D721Med (cell line): ENCODE measurements at regions not wholly inside any gene's neighbourhood (a gene's known extent, or its start where the extent isn't known, plus 50 kb on each side); places are given as distances from the start of the nearest gene placed in this dataset.
A peak's percentile ranks its signal among the peaks of the same experiment; 100 is the strongest.

Source experiments
- DNase-seq: peaks from one replicate; pipeline ENCODE4 v3.0.0; 2011; ENCODE audit warnings: low spot score; ENCODE audit not compliant: insufficient read length
- FAIRE-seq: peaks from 2 replicates; lab custom pipeline; 2011; peaks lifted over from hg19 to GRCh38; lab: Jason Lieb, UNC
- TF ChIP-seq, protein P1 (sequence below): IDR thresholded peaks from 2 replicates; pipeline ENCODE4 v1.5.1; 2012; ENCODE audit warnings: mild to moderate bottlenecking, control low read depth; ENCODE audit not compliant: insufficient read depth; ENCODE audit errors: missing control alignments

DNA sequence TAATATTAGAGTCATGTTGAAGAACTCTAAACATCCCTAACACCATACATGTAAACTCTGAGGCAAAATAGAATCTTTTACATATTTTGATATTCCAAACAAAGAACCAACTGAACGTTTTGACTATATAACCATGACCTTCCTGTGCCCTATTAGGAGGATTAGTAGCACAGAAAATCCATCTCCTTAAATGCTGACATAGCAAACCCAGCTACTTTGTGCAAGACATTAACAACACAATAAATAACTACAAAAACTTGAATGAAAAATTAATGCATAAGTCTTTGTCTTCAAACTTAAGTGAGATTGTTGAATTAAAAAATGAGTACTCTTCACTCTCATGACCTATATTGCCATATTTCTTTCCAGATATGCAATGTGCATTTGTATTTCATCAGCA lies 450.0 kb upstream of the PDZRN3 start:
- DNase-seq (no peak), FAIRE-seq (no peak)
- TF ChIP-seq, protein P1, sequence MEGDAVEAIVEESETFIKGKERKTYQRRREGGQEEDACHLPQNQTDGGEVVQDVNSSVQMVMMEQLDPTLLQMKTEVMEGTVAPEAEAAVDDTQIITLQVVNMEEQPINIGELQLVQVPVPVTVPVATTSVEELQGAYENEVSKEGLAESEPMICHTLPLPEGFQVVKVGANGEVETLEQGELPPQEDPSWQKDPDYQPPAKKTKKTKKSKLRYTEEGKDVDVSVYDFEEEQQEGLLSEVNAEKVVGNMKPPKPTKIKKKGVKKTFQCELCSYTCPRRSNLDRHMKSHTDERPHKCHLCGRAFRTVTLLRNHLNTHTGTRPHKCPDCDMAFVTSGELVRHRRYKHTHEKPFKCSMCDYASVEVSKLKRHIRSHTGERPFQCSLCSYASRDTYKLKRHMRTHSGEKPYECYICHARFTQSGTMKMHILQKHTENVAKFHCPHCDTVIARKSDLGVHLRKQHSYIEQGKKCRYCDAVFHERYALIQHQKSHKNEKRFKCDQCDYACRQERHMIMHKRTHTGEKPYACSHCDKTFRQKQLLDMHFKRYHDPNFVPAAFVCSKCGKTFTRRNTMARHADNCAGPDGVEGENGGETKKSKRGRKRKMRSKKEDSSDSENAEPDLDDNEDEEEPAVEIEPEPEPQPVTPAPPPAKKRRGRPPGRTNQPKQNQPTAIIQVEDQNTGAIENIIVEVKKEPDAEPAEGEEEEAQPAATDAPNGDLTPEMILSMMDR, result no peak

GRCh38 chr3:74067296-74067695 lies 442.6 kb upstream of the PDZRN3 start:
- DNase-seq (no peak), FAIRE-seq (no peak)
- TF ChIP-seq, protein P1, result peak; percentile 57

GRCh38 chr3:74066456-74066855 lies 441.7 kb upstream of the PDZRN3 start:
- FAIRE-seq, result no peak
- DNase-seq, result no peak
- TF ChIP-seq, protein P1, result no peak

DNA sequence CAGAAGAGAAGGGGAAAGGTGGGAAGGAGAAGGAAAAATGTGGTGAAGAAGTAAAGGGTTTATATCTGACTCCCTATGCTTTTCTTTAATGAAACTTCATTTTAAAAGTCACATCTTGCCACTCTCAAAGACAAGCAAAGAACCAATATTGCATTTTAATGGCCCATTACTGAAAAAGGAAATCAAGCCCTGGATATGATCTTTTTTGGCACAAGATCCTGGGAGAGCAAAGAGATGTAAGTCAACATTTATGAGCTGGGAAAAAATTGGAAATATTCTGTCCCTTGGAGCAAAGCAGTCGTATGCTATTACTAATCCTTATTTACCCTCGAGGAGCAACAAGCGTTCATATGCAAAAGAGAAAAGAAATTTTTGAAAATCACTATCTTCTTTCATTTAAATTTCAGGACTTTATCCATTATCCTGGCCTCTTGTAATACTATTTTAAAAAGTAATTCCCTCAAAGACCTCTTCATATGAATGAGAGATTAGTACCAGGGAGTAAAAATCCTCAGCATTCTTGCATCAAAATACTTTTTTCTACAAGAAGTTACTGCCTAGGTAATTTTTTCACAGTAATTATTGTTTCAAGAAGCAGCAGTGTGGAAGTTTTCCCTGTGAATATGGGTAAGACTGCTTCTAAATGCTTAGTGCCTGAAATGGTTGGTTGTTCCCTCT lies 435.3 kb upstream of the PDZRN3 start:
- DNase-seq (no peak), FAIRE-seq (no peak)
- TF ChIP-seq, protein P1, result no peak

DNA sequence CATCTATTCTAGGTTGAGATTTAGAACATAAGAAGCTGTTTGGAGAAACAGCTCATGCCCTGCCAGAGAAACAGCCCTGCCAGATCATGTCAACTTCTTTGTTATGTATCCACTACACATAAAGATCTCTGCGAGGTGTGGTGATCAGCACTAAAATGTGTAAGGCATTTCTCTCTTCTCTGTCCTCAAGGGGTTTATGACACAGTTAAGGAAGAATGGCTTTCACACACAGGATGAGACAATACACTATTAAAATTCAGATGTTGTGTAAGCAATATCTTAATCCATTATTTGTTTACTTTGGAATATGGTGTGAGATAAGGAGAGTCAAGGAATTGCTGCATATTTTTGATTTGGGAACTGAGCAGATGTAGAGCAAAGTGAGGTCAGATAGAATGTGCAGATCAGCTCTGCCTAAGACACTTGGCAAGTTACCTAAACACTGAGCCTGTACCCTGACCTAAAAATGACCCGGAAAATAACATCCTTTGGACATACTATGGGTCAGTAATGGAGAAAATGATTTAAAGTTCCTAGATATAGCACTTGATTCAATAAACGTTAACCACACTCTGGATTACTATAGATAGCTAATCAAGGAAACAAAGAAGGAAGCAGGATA lies 434.7 kb upstream of the PDZRN3 start:
- TF ChIP-seq, protein P1, result no peak
- DNase-seq (no peak), FAIRE-seq (no peak)

- DNase-seq, result no peak
- TF ChIP-seq, protein P1, result no peak
- FAIRE-seq, result no peak
These were observed 432.4 kb upstream of the PDZRN3 start for GRCh38 chr3:74057169-74057568.

DNA sequence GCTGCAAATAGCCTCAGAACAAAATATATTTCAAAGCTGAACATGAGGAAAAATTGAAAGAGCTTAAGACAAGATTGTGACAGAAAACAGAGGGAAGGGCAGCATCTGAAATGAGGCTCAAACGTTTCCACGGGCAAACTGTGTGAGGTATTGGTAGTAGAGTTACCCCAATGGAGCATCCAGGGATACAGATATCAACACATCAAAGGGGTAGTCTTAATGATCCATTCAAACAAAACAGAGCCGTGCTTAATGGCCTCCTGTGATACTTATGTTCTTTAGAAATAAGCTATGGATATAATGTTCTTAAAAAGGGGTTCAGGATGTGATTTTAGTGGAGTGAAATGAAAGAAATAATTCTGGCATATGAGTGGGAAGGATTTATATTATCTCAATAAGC lies 430.3 kb upstream of the PDZRN3 start:
- DNase-seq (no peak), FAIRE-seq (no peak)
- TF ChIP-seq, protein P1, result no peak
